NOMO-1 treated with DMSO at 0.1 percent for 48 hours (cell line): ENCODE measurements at regions not wholly inside any gene's neighbourhood (a gene's known extent, or its start where the extent isn't known, plus 50 kb on each side); places are given as distances from the start of the nearest gene placed in this dataset.

ENCODE experiments used
- DNase-seq: peaks from one replicate; lab custom pipeline; 2025; ENCODE audit not compliant: unreplicated experiment; lab: John Stamatoyannopoulos, UW

- DNase-seq: no peak
These were observed 56.9 kb upstream of the PTGS2 start for GRCh38 chr1:186736971-186737685.

- no peak for DNase-seq
These were observed 55.2 kb upstream of the PTGS2 start for GRCh38 chr1:186735463-186735862.

GRCh38 chr1:186730951-186731729 lies 50.9 kb upstream of the PTGS2 start:
- peak; percentile 30 for DNase-seq
